RWPE2 (cell line): ENCODE measurements at regions not wholly inside any gene's neighbourhood (a gene's known extent, or its start where the extent isn't known, plus 50 kb on each side); places are given as distances from the start of the nearest gene placed in this dataset.

Experiments
- ATAC-seq: fragments of 200-7000 bp; cut with Tn5 transposase; 3 replicates; pipeline ENCODE4 v1.9.1; 2021; ENCODE audit warnings: low read depth
- DNase-seq: peaks from one replicate; pipeline ENCODE4 v3.0.0-alpha.2; 2020; ENCODE audit warnings: low spot score
- H3K27ac ChIP-seq: fragments of 450-650 bp; 2 replicates; pipeline ENCODE4 v1.5.1; 2017; ENCODE audit warnings: mild to moderate bottlenecking; ENCODE audit not compliant: poor library complexity, severe bottlenecking
- H3K27me3 ChIP-seq: fragments of 250-450 bp; sonication (Bioruptor Pico); 2 replicates; pipeline ENCODE4 v1.5.1; 2021; ENCODE audit warnings: mild to moderate bottlenecking, moderate library complexity; ENCODE audit not compliant: insufficient read depth, poor library complexity, severe bottlenecking
- H3K36me3 ChIP-seq: fragments of 250-450 bp; sonication (Bioruptor Pico); 2 replicates; pipeline ENCODE4 v1.5.1; 2020; ENCODE audit warnings: low read depth, mild to moderate bottlenecking, moderate library complexity
- H3K4me1 ChIP-seq: fragments of 250-450 bp; sonication (Bioruptor Pico); 2 replicates; pipeline ENCODE4 v1.5.1; 2021; ENCODE audit warnings: mild to moderate bottlenecking, moderate library complexity; ENCODE audit not compliant: insufficient read depth, poor library complexity, severe bottlenecking
- H3K4me3 ChIP-seq: fragments of 250-450 bp; sonication (Bioruptor Pico); 2 replicates; pipeline ENCODE4 v1.5.1; 2021; ENCODE audit warnings: mild to moderate bottlenecking, moderate library complexity; ENCODE audit not compliant: severe bottlenecking
- H3K9me3 ChIP-seq: fragments of 250-450 bp; sonication (Bioruptor Pico); 2 replicates; pipeline ENCODE4 v1.5.1; 2021; ENCODE audit warnings: mild to moderate bottlenecking, moderate library complexity; ENCODE audit not compliant: severe bottlenecking
- CTCF ChIP-seq: fragments of 450-650 bp; IDR thresholded peaks from one replicate; pipeline ENCODE4 v1.5.1; 2017; ENCODE audit warnings: mild to moderate bottlenecking, moderate library complexity; ENCODE audit not compliant: poor library complexity, severe bottlenecking

GRCh38 chr4:174018236-174018635, 265.2 kb downstream of the FBXO8 start:
- Histone ChIP-seq H3K4me3 (no peak overlapping the region), H3K27me3 (peaks cover 3% of the 10 kb centered on the region), H3K4me1 (no peaks in the 10 kb centered on the region), H3K9me3 (no peaks in the 10 kb centered on the region), H3K27ac (no peak overlapping the region), H3K36me3 (no peaks in the 10 kb centered on the region)
- ATAC-seq (no peak), DNase-seq (no peak)
- no peak for TF ChIP-seq CTCF

- no peaks in the 10 kb centered on the region for H3K9me3 ChIP-seq
- DNase-seq (no peak), ATAC-seq (no peak)
- no peaks in the 10 kb centered on the region for H3K4me1 ChIP-seq
- no peak for TF ChIP-seq CTCF
- H3K4me3 ChIP-seq = no peak overlapping the region
- no peak overlapping the region for H3K27ac ChIP-seq
- no peaks in the 10 kb centered on the region for H3K36me3 ChIP-seq
- no peaks in the 10 kb centered on the region for H3K27me3 ChIP-seq
These were observed 267.2 kb downstream of the FBXO8 start for GRCh38 chr4:174016251-174016650.

DNA sequence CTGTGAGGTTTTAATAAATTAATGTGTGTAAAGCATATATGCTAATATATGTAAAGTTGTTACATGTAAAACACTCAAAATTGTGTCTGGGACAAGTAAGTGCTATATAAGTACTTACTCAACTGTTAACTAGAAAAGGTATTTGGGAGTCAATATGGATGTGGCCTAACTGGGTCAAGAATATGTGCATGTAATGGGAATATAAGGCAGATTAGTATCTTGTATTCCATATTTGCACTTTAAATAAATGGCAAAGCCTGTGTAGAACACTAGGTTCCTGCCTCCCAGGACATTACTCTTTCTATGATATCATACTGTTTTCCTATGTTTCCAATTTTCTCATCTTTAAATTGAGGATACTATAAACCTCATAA, 270.6 kb downstream of the FBXO8 start:
- H3K27ac ChIP-seq = no peak overlapping the region
- TF ChIP-seq CTCF = no peak
- H3K36me3 ChIP-seq = no peaks in the 10 kb centered on the region
- DNase-seq = no peak
- H3K9me3 ChIP-seq = no peaks in the 10 kb centered on the region
- H3K4me3 ChIP-seq = no peak overlapping the region
- no peaks in the 10 kb centered on the region for H3K27me3 ChIP-seq
- no peaks in the 10 kb centered on the region for H3K4me1 ChIP-seq
- no peak for ATAC-seq

GRCh38 chr4:174012135-174012885, 271.2 kb downstream of the FBXO8 start:
- no peak overlapping the region for H3K27ac ChIP-seq
- no peak for TF ChIP-seq CTCF
- H3K4me1 ChIP-seq = no peaks in the 10 kb centered on the region
- DNase-seq = no peak
- H3K36me3 ChIP-seq = no peaks in the 10 kb centered on the region
- ATAC-seq = no peak
- H3K27me3 ChIP-seq = no peaks in the 10 kb centered on the region
- H3K4me3 ChIP-seq = no peak overlapping the region
- H3K9me3 ChIP-seq = no peaks in the 10 kb centered on the region

GRCh38 chr4:174010547-174010946, 272.9 kb downstream of the FBXO8 start:
- TF ChIP-seq CTCF = no peak
- DNase-seq (no peak), ATAC-seq (no peak)
- Histone ChIP-seq H3K4me1 (no peaks in the 10 kb centered on the region), H3K4me3 (no peak overlapping the region), H3K27ac (no peak overlapping the region), H3K27me3 (no peaks in the 10 kb centered on the region), H3K36me3 (no peaks in the 10 kb centered on the region), H3K9me3 (no peaks in the 10 kb centered on the region)
